WTC11 (cell line): ENCODE measurements at regions not wholly inside any gene's neighbourhood (a gene's known extent, or its start where the extent isn't known, plus 50 kb on each side); places are given as distances from the start of the nearest gene placed in this dataset.

Experiments used
- ATAC-seq: fragments of 200-7000 bp; cut with Tn5 transposase; 2 replicates; pipeline ENCODE4 v1.10.0; 2021; ENCODE audit warnings: mild to moderate bottlenecking, moderate library complexity
- CTCF ChIA-PET: fragments of 300-600 bp; sonication (Branson Sonifier 250); formaldehyde crosslinking; loops from one replicate; lab custom pipeline; 2021; ENCODE audit warnings: antibody characterized with exemption; lab: Charles Lee
- POLR2A ChIA-PET: fragments of 350-600 bp; sonication (Branson Sonifier 250); formaldehyde crosslinking; loops from one replicate; lab custom pipeline; 2021; ENCODE audit warnings: antibody characterized with exemption; lab: Charles Lee
- DNase-seq: peaks from one replicate; pipeline ENCODE4 v3.0.0; 2021; ENCODE audit warnings: low spot score
- H3K27ac Mint-ChIP-seq: 2 replicates; pipeline ENCODE4 v1.8.0; 2021; ENCODE audit warnings: mixed read lengths
- H3K27me3 Mint-ChIP-seq: 2 replicates; pipeline ENCODE4 v1.8.0; 2021; ENCODE audit warnings: low read depth, mild to moderate bottlenecking, moderate library complexity, mixed read lengths
- H3K36me3 Mint-ChIP-seq: 2 replicates; pipeline ENCODE4 v1.8.0; 2021; ENCODE audit warnings: mixed read lengths
- H3K4me1 Mint-ChIP-seq: 2 replicates; pipeline ENCODE4 v1.8.0; 2022; ENCODE audit warnings: mixed read lengths
- H3K4me3 Mint-ChIP-seq: 2 replicates; pipeline ENCODE4 v1.8.0; 2021; ENCODE audit warnings: mild to moderate bottlenecking, moderate library complexity, mixed read lengths
- H3K9me3 Mint-ChIP-seq: 2 replicates; pipeline ENCODE4 v1.8.0; 2021; ENCODE audit warnings: mixed read lengths
- ARID4B ChIP-seq: sonication (generic); formaldehyde crosslinking; IDR thresholded peaks from 2 replicates; pipeline ENCODE4 v1.8.0; 2023; ENCODE audit warnings: missing genetic modification reagents, mild to moderate bottlenecking, borderline replicate concordance
- ATF6 ChIP-seq: sonication (generic); formaldehyde crosslinking; IDR thresholded peaks from 2 replicates; pipeline ENCODE4 v1.8.1; 2023; ENCODE audit warnings: mild to moderate bottlenecking, missing genetic modification reagents
- CREM ChIP-seq: sonication (generic); formaldehyde crosslinking; IDR thresholded peaks from 2 replicates; pipeline ENCODE4 v1.8.1; 2022; ENCODE audit warnings: mild to moderate bottlenecking, missing genetic modification reagents, moderate library complexity
- E2F4 ChIP-seq: sonication (generic); formaldehyde crosslinking; IDR thresholded peaks from 2 replicates; pipeline ENCODE4 v1.8.1; 2022; ENCODE audit warnings: low read depth, mild to moderate bottlenecking, moderate library complexity, missing genetic modification reagents, borderline replicate concordance
- ELF4 ChIP-seq: sonication (generic); formaldehyde crosslinking; IDR thresholded peaks from 2 replicates; pipeline ENCODE4 v1.8.1; 2022; ENCODE audit warnings: low read depth, mild to moderate bottlenecking, moderate library complexity, missing genetic modification reagents
- GRHL2 ChIP-seq: fragments of 250-450 bp; sonication (Bioruptor Pico); IDR thresholded peaks from 2 replicates; pipeline ENCODE4 v1.8.0; 2022; ENCODE audit warnings: mild to moderate bottlenecking, moderate library complexity; ENCODE audit not compliant: insufficient replicate concordance, severe bottlenecking
- HMGXB4 ChIP-seq: sonication (generic); formaldehyde crosslinking; IDR thresholded peaks from 2 replicates; pipeline ENCODE4 v1.8.1; 2023; ENCODE audit warnings: mild to moderate bottlenecking, moderate library complexity, missing genetic modification reagents
- JUN ChIP-seq: sonication (generic); formaldehyde crosslinking; IDR thresholded peaks from 2 replicates; pipeline ENCODE4 v1.8.0; 2023; ENCODE audit warnings: mild to moderate bottlenecking, missing genetic modification reagents
- NR1H2 ChIP-seq: sonication (generic); formaldehyde crosslinking; IDR thresholded peaks from 2 replicates; pipeline ENCODE4 v1.9.0; 2021; ENCODE audit warnings: mild to moderate bottlenecking, moderate library complexity, missing genetic modification reagents
- PRDM15 ChIP-seq: sonication (generic); formaldehyde crosslinking; IDR thresholded peaks from 2 replicates; pipeline ENCODE4 v1.8.0; 2022; ENCODE audit warnings: missing genetic modification reagents
- SMAD4 ChIP-seq: sonication (generic); formaldehyde crosslinking; IDR thresholded peaks from 2 replicates; pipeline ENCODE4 v1.8.0; 2022; ENCODE audit warnings: mild to moderate bottlenecking, missing genetic modification reagents
- SP1 ChIP-seq: sonication (generic); formaldehyde crosslinking; conservative IDR thresholded peaks from 2 replicates; pipeline ENCODE4 v1.8.1; 2022; ENCODE audit warnings: missing genetic modification reagents
- TCF7 ChIP-seq: sonication (generic); formaldehyde crosslinking; IDR thresholded peaks from 2 replicates; pipeline ENCODE4 v1.8.0; 2022; ENCODE audit warnings: mild to moderate bottlenecking, low read depth, missing genetic modification reagents, moderate library complexity
- ZNF219 ChIP-seq: sonication (generic); formaldehyde crosslinking; IDR thresholded peaks from 2 replicates; pipeline ENCODE4 v1.8.0; 2023; ENCODE audit warnings: missing genetic modification reagents, mild to moderate bottlenecking, borderline replicate concordance
- ZNF396 ChIP-seq: fragments of 250-450 bp; sonication (Bioruptor Pico); IDR thresholded peaks from 2 replicates; pipeline ENCODE4 v1.8.0; 2021; ENCODE audit warnings: mild to moderate bottlenecking, moderate library complexity, borderline replicate concordance
- ZNF416 ChIP-seq: fragments of 250-450 bp; sonication (Bioruptor Pico); IDR thresholded peaks from 2 replicates; pipeline ENCODE4 v1.9.0; 2021; ENCODE audit warnings: mild to moderate bottlenecking, inconsistent platforms
- ZNF423 ChIP-seq: fragments of 250-450 bp; sonication (Bioruptor Pico); IDR thresholded peaks from 2 replicates; pipeline ENCODE4 v2.1.2; 2022; ENCODE audit warnings: mild to moderate bottlenecking, moderate library complexity
- ZSCAN18 ChIP-seq: fragments of 250-450 bp; sonication (Bioruptor Pico); IDR thresholded peaks from 2 replicates; pipeline ENCODE4 v2.1.2; 2022; ENCODE audit warnings: mild to moderate bottlenecking, moderate library complexity

- no peak for DNase-seq
- TF ChIP-seq E2F4 (CRISPR knock-in tag) (no peak), ZNF423 (CRISPR knock-in tag) (no peak), ELF4 (no peak), ARID4B (CRISPR knock-in tag) (no peak), NR1H2 (CRISPR knock-in tag) (no peak), ZNF219 (no peak), ZNF416 (CRISPR knock-in tag) (no peak), TCF7 (CRISPR knock-in tag) (no peak), ZNF396 (CRISPR knock-in tag) (no peak), PRDM15 (CRISPR knock-in tag) (no peak), HMGXB4 (no peak), SMAD4 (CRISPR knock-in tag) (no peak)
These were observed 64.8 kb upstream of the LMCD1 start for GRCh38 chr3:8436661-8437287.

GRCh38 chr3:8438507-8439079, 63.0 kb upstream of the LMCD1 start:
- CTCF ChIA-PET: no interaction called here
- Mint-ChIP-seq H3K4me3 (no peak overlapping the region), H3K27me3 (peaks cover 5% of the 10 kb centered on the region; the same call in 1 of the 2 replicates), H3K9me3 (peaks cover 11% of the 10 kb centered on the region), H3K4me1 (no peaks in the 10 kb centered on the region), H3K36me3 (peaks cover 8% of the 10 kb centered on the region), H3K27ac (no peak overlapping the region)
- POLR2A ChIA-PET: no interaction called here
- ATAC-seq (no peak), DNase-seq (no peak)
- TF ChIP-seq GRHL2 (CRISPR knock-in tag) (no peak), ZSCAN18 (no peak), SP1 (no peak), CREM (CRISPR knock-in tag) (no peak), ATF6 (CRISPR knock-in tag) (no peak), ZNF416 (CRISPR knock-in tag) (no peak), JUN (CRISPR knock-in tag) (no peak)

More at GRCh38 chr3:8436661-8437287, 64.8 kb upstream of the LMCD1 start:
- no peak overlapping the region for H3K27ac Mint-ChIP-seq
- no peak for ATAC-seq
- POLR2A ChIA-PET: no interaction called here
- peaks cover 8% of the 10 kb centered on the region for H3K36me3 Mint-ChIP-seq
- CTCF ChIA-PET: interaction anchor here (0.8 kb wide), 1 partner anchor 112 kb away, joined by 3 read pairs; no protein-coding TSS in a partner anchor
- H3K9me3 Mint-ChIP-seq: peaks cover 11% of the 10 kb centered on the region
- peaks cover 8% of the 10 kb centered on the region; the same call in 1 of the 2 replicates for H3K27me3 Mint-ChIP-seq
- no peaks in the 10 kb centered on the region for H3K4me1 Mint-ChIP-seq
- no peak overlapping the region for H3K4me3 Mint-ChIP-seq
